CD4-positive, alpha-beta T cell treated with Interleukin-21 for 1 hour (primary cell): ENCODE measurements at regions not wholly inside any gene's neighbourhood (a gene's known extent, or its start where the extent isn't known, plus 50 kb on each side); places are given as distances from the start of the nearest gene placed in this dataset.

Experiments used
- DNase-seq: peaks from one replicate; pipeline ENCODE4 v3.0.0-alpha.2; 2020

- DNase-seq = no peak
These were observed 487.2 kb downstream of the ANKRD7 start for GRCh38 chr7:118711688-118712087.

- no peak for DNase-seq
These were observed 488.5 kb downstream of the ANKRD7 start for GRCh38 chr7:118713039-118713438.

DNA sequence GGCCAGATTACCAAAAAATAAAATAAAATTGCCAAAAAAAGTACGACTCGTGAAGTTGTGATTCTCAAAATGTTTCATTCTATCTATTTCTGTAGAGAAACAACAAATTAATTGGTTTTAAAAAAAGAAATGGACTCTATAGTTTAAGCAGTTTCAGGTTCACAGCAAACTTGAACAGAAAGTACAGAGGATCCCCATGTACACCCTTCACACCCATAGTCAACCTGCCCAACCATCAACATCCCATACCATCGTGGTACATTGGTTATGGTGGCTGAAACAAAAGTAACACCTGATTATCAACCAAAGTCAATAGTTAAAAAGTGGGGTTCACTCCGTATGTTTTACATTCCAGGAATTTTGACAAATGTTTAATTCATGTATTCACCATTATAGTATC lies 496.1 kb downstream of the ANKRD7 start:
- DNase-seq = no peak

DNA sequence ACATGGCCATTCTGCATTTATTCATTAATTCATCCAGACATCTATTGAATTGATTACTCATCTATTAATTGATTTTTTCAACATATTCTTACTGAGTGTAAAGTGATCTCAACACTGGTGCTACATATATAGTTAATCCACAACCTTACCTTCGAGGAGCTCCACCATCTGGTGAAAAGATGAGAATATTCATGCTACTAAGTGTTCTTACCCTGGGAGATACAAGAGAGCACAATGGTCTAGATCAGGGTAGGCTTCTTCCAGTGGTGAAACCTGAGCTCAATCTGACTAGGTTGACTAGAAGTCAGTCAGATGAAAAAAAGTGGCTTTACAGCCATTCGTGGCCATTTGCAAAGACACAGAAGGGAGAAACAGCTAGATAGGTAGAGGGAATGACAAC lies 507.4 kb downstream of the ANKRD7 start:
- DNase-seq = no peak

- DNase-seq = no peak
These were observed 510.0 kb downstream of the ANKRD7 start for GRCh38 chr7:118734541-118734940.

GRCh38 chr7:118735441-118735840 lies 510.9 kb downstream of the ANKRD7 start:
- no peak for DNase-seq

DNA sequence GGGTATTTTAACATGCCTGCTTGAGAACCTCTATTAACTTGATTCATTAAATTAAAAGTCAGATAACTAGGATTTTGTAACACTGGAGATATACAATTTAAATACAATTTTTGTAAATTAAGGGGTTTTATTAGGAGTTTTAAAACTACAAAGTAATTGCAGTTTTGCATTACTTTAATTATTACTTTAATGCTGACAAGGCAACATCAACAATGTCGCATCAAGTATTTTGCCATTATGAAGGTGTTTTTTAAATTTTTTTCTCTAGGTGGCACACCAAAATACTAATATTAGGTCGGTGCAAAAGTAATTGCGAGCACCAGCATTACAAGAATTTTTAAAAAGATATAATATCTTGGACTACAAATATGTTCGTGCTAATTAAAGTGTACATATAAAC lies 513.4 kb downstream of the ANKRD7 start:
- no peak for DNase-seq

- no peak for DNase-seq
These were observed 521.4 kb downstream of the ANKRD7 start for GRCh38 chr7:118745927-118746326.

GRCh38 chr7:118747473-118747872 lies 523.0 kb downstream of the ANKRD7 start:
- no peak for DNase-seq

- DNase-seq = no peak
These were observed 529.0 kb downstream of the ANKRD7 start for GRCh38 chr7:118753479-118753878.

DNA sequence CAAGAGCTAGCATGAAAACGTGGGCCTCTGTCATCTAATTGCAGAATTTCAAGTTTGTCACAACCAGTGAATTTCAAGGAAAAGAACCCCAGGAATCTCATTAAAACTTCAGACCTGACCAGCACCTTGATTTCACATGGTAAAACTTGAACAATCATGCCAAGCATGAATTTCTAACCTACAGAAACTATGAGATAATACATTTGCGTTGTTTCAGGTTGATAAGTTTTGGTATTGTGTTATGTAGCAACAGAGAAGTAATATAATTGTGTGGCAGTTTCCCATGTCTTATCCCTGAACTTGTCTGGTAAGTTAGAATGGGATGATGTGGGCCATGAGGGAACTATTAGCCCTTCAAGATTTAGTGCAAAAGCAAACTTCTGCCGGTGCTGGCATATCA lies 530.1 kb downstream of the ANKRD7 start:
- DNase-seq = no peak

DNA sequence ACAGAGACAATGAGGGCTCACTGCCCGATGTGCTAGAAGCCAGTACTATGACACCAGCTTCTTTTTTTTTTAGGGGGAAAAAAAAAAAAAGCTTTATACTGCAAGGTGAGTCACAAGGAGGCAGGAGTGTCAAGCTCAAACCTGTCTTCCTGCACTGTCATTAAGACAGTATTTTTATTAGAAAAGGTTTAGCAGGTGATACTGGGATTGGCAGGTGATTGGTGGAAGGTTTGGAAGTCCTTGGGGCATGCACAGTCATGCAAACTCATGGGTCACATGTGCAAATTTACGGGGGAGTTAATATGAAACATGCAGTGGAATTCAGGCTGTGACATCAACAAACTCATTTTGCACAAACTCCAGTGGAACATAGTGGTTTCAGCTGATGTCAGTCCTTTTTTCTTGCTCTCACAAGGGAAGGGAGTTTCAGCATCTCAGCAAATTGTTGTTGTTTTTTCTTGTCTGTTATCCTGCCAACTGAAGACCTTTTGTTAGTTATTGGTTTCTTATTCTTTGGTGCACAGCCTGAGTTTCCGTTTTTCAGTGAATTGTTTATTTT lies 530.6 kb downstream of the ANKRD7 start:
- no peak for DNase-seq

- DNase-seq = no peak
These were observed 532.6 kb downstream of the ANKRD7 start for GRCh38 chr7:118757066-118757465.

DNA sequence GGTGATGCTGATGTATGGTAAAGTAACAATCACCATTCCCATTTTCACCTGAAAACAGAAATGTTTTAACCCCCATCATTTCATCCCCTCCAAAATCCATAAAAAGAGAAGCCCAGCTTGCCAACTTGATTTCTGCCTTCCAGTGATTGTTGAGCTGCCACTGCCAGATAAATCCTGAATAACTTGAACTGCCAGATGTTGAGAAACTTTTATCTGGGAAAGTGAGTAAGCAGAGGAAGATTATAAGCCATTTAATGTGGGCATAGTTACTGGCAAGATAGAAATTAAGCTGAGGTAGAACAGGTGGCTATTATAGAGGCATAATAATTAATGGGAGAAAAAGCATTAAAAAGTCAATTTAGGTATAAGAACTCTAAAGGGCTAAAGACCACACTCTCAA lies 534.1 kb downstream of the ANKRD7 start:
- DNase-seq = no peak

DNA sequence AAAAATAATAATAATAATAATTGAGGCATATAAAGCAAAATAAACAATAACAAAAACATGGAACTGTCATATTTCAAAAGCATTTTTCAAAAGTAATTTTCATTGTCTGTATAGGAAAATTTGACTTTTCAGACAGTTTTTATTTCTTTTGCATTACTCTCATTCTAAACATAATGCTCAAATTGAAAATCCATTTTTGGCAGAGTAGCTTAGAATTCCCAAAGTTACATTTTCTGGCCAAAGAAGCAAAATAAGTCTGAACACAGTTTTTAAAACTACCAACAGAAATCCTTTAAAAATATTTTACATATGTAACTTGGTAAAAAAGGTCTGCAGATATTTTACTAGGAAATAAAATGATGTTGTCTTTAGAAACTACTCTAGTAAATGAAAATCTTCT lies 535.4 kb downstream of the ANKRD7 start:
- no peak for DNase-seq

DNA sequence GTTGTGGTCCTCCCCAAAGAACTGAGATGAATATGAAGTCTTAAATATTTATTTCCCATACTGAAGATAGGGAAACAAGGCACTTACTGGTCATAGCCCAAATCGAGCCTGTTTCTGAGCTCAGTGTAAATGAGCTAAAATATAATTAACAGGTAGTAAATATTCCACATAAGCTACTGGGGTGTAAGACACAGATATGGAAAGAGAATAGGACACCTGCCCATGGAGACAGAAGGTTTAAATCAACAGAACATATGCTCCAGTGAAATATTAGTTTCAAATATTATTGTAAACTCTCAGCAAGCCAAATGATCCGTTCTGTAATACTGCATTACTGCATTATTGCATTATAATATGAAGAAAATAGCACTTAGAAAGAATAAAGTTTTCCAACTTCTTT lies 537.9 kb downstream of the ANKRD7 start:
- no peak for DNase-seq

DNA sequence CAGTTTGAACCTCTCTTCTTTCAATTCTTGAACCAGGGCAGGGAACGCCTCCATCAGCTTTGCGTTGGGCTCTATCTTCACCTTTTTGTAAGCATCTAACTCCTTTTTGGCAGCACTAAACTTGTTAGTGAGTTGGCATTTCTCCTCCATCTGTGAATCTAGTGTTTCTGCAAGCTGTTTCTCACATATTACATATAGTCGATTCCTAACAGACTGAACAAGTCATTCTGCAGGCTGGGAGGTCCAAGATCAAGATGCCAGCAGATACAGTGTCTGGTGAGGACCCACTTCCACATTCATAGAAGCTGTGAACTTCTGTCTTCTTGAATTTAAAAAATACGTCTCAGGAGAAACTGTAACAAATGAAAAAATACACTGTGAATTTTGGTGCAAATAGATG lies 539.7 kb downstream of the ANKRD7 start:
- no peak for DNase-seq

GRCh38 chr7:118771672-118772071 lies 547.2 kb downstream of the ANKRD7 start:
- DNase-seq = no peak

DNA sequence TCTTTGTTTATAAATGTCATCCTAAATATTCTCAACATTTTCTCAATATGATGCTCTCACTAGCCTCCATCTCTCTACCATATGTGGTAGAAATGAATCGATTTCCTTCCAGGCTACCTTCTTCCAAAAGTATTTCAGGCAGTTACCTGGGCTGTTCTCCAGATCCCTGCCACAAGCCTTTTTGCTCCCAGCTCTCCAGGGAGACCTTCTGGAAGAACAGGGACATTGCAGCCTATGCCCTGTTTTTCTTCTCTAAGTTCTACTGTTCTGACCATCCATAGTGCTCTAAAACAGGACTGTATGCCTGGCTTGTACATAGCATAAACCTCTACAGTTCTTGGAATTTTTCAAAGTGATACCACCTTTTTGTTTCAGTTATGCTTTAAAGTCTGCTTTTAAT lies 552.8 kb downstream of the ANKRD7 start:
- DNase-seq = no peak

GRCh38 chr7:118792682-118793081 lies 568.2 kb downstream of the ANKRD7 start:
- no peak for DNase-seq

DNA sequence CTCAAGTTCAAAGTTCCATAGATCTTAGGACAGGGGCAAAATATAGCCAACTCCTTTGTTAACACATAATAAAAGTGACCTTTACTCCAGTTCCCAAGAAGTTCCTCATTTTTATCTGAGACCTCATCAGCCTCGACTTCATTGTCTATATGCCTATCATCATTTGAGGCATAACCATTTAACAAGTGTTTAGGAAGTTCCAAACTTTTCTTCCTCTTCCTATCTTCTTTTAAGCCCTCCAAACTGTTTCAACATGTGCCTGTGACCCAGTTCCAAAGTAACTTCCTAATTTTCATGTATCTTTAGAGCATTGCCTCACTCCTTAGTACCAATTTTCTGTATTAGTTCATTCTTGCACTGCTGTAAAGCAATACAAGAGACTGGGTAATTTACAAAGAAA lies 569.1 kb downstream of the ANKRD7 start:
- DNase-seq = no peak

GRCh38 chr7:118794419-118794818 lies 569.9 kb downstream of the ANKRD7 start:
- DNase-seq = no peak

- no peak for DNase-seq
These were observed 576.9 kb downstream of the ANKRD7 start for GRCh38 chr7:118801366-118801765.

GRCh38 chr7:118802726-118803125 lies 578.2 kb downstream of the ANKRD7 start:
- no peak for DNase-seq

DNA sequence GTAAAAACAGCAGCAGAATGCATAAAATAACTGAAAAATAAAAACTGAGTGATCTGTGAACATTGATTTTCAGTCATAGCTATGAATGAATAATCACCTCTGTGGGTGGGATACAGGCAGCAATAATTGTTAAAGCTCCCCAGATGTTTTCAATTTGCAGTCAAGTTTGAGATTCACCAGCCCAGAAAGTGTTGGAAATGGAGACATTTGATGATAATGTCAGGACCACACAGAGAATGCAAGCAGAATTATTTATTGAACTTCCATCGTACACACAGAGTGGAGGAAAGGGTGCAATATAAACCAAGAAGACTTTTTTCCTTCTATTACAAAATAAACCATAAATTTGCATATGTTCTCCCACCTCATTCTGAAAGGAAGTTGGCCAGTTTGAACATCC lies 601.7 kb downstream of the ANKRD7 start:
- DNase-seq = no peak

DNA sequence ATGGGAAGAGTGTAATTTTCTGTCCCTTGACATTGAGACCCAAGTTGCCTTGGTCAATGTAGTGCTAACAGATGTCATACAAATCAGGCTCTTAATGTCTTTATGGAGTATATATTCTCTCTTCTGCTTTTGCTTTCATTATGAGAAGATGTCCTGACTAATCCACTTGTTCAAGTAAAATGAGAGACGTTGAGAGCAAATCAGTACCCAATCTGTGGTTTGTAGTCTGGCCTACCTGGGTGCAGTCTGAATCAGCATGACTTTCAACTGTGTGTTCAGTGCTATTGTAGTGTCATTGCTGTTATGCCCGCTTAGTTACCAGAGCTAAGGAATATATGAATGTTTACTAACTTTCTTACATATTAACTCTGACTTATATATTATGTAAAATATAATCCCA lies 612.4 kb downstream of the ANKRD7 start:
- no peak for DNase-seq
